RWPE2 (cell line): ENCODE measurements at regions not wholly inside any gene's neighbourhood (a gene's known extent, or its start where the extent isn't known, plus 50 kb on each side); places are given as distances from the start of the nearest gene placed in this dataset.
A peak's percentile ranks its signal among the peaks of the same experiment; 100 is the strongest.

Source experiments
- ATAC-seq: fragments of 200-7000 bp; cut with Tn5 transposase; 3 replicates; pipeline ENCODE4 v1.9.1; 2021; ENCODE audit warnings: low read depth
- DNase-seq: peaks from one replicate; pipeline ENCODE4 v3.0.0-alpha.2; 2020; ENCODE audit warnings: low spot score
- H3K27ac ChIP-seq: fragments of 450-650 bp; 2 replicates; pipeline ENCODE4 v1.5.1; 2017; ENCODE audit warnings: mild to moderate bottlenecking; ENCODE audit not compliant: poor library complexity, severe bottlenecking
- H3K27me3 ChIP-seq: fragments of 250-450 bp; sonication (Bioruptor Pico); 2 replicates; pipeline ENCODE4 v1.5.1; 2021; ENCODE audit warnings: mild to moderate bottlenecking, moderate library complexity; ENCODE audit not compliant: insufficient read depth, poor library complexity, severe bottlenecking
- H3K36me3 ChIP-seq: fragments of 250-450 bp; sonication (Bioruptor Pico); 2 replicates; pipeline ENCODE4 v1.5.1; 2020; ENCODE audit warnings: low read depth, mild to moderate bottlenecking, moderate library complexity
- H3K4me1 ChIP-seq: fragments of 250-450 bp; sonication (Bioruptor Pico); 2 replicates; pipeline ENCODE4 v1.5.1; 2021; ENCODE audit warnings: mild to moderate bottlenecking, moderate library complexity; ENCODE audit not compliant: insufficient read depth, poor library complexity, severe bottlenecking
- H3K4me3 ChIP-seq: fragments of 250-450 bp; sonication (Bioruptor Pico); 2 replicates; pipeline ENCODE4 v1.5.1; 2021; ENCODE audit warnings: mild to moderate bottlenecking, moderate library complexity; ENCODE audit not compliant: severe bottlenecking
- H3K9me3 ChIP-seq: fragments of 250-450 bp; sonication (Bioruptor Pico); 2 replicates; pipeline ENCODE4 v1.5.1; 2021; ENCODE audit warnings: mild to moderate bottlenecking, moderate library complexity; ENCODE audit not compliant: severe bottlenecking
- CTCF ChIP-seq: fragments of 450-650 bp; IDR thresholded peaks from one replicate; pipeline ENCODE4 v1.5.1; 2017; ENCODE audit warnings: mild to moderate bottlenecking, moderate library complexity; ENCODE audit not compliant: poor library complexity, severe bottlenecking

GRCh38 chr16:52386694-52387093, 160.2 kb downstream of the TOX3 start:
- H3K4me3 ChIP-seq = no peak overlapping the region
- no peak for DNase-seq
- no peaks in the 10 kb centered on the region for H3K27me3 ChIP-seq
- H3K36me3 ChIP-seq = no peaks in the 10 kb centered on the region
- H3K4me1 ChIP-seq = no peaks in the 10 kb centered on the region
- H3K27ac ChIP-seq = no peak overlapping the region
- ATAC-seq = no peak
- no peak for TF ChIP-seq CTCF
- peaks cover 2% of the 10 kb centered on the region for H3K9me3 ChIP-seq

GRCh38 chr16:52384378-52384777, 162.6 kb downstream of the TOX3 start:
- no peaks in the 10 kb centered on the region for H3K27me3 ChIP-seq
- ATAC-seq = no peak
- TF ChIP-seq CTCF = no peak

DNA sequence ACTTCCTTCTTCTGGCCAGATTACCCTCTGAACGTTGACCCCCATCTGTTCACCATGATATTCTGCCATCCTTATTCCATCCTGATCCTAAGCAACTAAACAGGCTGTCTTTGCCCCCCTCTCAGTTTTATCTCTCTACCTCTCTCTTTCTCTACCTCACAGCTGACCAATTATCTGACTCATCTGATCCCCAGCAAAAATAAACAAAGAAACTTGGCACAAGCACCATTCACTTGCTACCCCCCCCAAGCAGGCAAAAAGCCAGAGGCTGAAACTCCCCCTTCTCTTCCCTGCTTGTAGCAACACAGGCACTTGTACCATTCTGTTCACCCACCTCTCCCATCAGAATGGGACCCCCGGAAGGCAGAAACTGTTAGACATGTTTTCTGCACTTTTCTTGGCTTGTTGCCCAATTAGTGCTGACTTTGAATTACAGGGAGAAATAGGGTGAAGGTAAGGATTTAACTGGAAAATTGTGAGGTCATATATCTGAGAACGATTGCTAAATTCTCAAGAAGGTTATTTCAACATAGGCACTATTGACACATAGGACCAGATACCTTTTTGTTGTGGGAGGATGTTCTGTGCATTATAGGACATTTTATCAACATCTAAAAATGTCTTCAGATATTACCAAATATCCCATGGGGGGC, 163.2 kb downstream of the TOX3 start:
- no peak for TF ChIP-seq CTCF
- H3K9me3 ChIP-seq = peaks cover 2% of the 10 kb centered on the region
- H3K4me3 ChIP-seq = no peak overlapping the region
- H3K36me3 ChIP-seq = no peaks in the 10 kb centered on the region
- no peaks in the 10 kb centered on the region for H3K4me1 ChIP-seq
- ATAC-seq = peak; percentile 38; the same call in 2 of the 3 replicates
- H3K27ac ChIP-seq = no peak overlapping the region
- no peaks in the 10 kb centered on the region for H3K27me3 ChIP-seq
- DNase-seq = no peak

More at GRCh38 chr16:52384378-52384777, 162.6 kb downstream of the TOX3 start:
- Histone ChIP-seq H3K9me3 (peaks cover 2% of the 10 kb centered on the region), H3K4me1 (no peaks in the 10 kb centered on the region), H3K36me3 (no peaks in the 10 kb centered on the region), H3K27ac (no peak overlapping the region), H3K4me3 (no peak overlapping the region)
- DNase-seq = no peak

GRCh38 chr16:52383119-52383518, 163.8 kb downstream of the TOX3 start:
- peaks cover 2% of the 10 kb centered on the region for H3K9me3 ChIP-seq
- no peak for TF ChIP-seq CTCF
- no peak overlapping the region for H3K27ac ChIP-seq
- ATAC-seq (no peak), DNase-seq (no peak)
- no peak overlapping the region for H3K4me3 ChIP-seq
- H3K27me3 ChIP-seq = no peaks in the 10 kb centered on the region
- no peaks in the 10 kb centered on the region for H3K4me1 ChIP-seq
- no peaks in the 10 kb centered on the region for H3K36me3 ChIP-seq

- H3K4me3 ChIP-seq = no peak overlapping the region
- TF ChIP-seq CTCF = no peak
- H3K36me3 ChIP-seq = no peaks in the 10 kb centered on the region
- ATAC-seq = no peak
- H3K4me1 ChIP-seq = no peaks in the 10 kb centered on the region
- no peak overlapping the region for H3K27ac ChIP-seq
- H3K9me3 ChIP-seq = peaks cover 2% of the 10 kb centered on the region
- no peak for DNase-seq
- H3K27me3 ChIP-seq = no peaks in the 10 kb centered on the region
Measured at GRCh38 chr16:52379551-52379950, 167.4 kb downstream of the TOX3 start.
